Heart left ventricle (tissue), 13 donors: ENCODE measurements at regions not wholly inside any gene's neighbourhood (a gene's known extent, or its start where the extent isn't known, plus 50 kb on each side); places are given as distances from the start of the nearest gene placed in this dataset.

Experiments used
- POLR2A ChIP-seq, 2 donors: fragments of 450-650 bp; IDR thresholded peaks; one replicate each; pipeline ENCODE4 v1.6.1; 2017; ENCODE audit warnings: antibody characterized with exemption in 2 of 2, mild to moderate bottlenecking in 2 of 2, moderate library complexity in 2 of 2
- TF ChIP-seq, protein P1 (sequence below), 12 donors: fragments of 200-600 bp; sonication (generic) in 4 of 12; IDR thresholded peaks; one replicate each; pipeline versions ENCODE4 v1.5.0 to v1.8.0; 2018 to 2022; ENCODE audit warnings: antibody characterized with exemption in 12 of 12, mild to moderate bottlenecking in 5 of 12
- donor health status: ischemic (EF 13 %, LVEDD 7.1; RV severe dilation, severe dysfunction).
- donor health status: DM: no; HTN: yes; CAD: no.
- donor health status: DM: no; HTN: no; CAD: no.
- donor health status: ischemic (EF 25% LVEDD 6.9; RV normal size, moderate dysfunction).
- donor health status: ischemic (EF 25% LVEDD 5.7; RV mildly dilated, moderate dysfunction).
- donor health status: ischemic (EF 35%, LVEDD 5.7; RV mildly dilated, moderate dysfunction).
- donor health status: nonischemic (EF 11% LVEDD 7.7; RV severe dilation, severe dysfunction).
- donor health status: DM: yes; HTN: yes; CAD: no.
- donor health status: PGD.
- donor health status: ischemic (EF 29% LVEDD 5.4; RV normal size, mild dysfunction).
- donor health status: nonischemic (EF 23%, LVEDD 6.1; RV moderate dilation, normal function).

DNA sequence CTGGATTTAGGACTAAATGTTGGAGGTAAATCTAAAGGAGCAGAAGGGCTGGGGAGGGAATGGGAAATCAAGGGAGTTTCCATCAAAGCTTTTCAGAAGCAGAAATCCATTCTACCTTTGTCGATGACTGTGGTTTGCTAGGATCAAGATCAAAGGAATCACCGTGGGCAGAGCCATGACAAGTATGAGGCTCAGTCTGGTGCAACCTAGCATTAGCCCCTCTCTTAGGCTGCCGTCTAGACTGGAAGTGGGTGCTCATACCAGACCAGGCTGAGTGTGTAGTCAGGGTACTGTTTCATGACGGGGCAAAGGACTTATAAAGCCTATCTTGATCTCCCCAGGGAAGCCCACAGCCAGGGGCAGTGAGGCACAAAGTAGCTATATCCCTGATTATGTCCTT is 120.5 kb downstream of the BMP2 start:
- TF ChIP-seq, protein P1, sequence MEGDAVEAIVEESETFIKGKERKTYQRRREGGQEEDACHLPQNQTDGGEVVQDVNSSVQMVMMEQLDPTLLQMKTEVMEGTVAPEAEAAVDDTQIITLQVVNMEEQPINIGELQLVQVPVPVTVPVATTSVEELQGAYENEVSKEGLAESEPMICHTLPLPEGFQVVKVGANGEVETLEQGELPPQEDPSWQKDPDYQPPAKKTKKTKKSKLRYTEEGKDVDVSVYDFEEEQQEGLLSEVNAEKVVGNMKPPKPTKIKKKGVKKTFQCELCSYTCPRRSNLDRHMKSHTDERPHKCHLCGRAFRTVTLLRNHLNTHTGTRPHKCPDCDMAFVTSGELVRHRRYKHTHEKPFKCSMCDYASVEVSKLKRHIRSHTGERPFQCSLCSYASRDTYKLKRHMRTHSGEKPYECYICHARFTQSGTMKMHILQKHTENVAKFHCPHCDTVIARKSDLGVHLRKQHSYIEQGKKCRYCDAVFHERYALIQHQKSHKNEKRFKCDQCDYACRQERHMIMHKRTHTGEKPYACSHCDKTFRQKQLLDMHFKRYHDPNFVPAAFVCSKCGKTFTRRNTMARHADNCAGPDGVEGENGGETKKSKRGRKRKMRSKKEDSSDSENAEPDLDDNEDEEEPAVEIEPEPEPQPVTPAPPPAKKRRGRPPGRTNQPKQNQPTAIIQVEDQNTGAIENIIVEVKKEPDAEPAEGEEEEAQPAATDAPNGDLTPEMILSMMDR (IDR thresholded peaks at IDR 0.05), result no peak
- TF ChIP-seq POLR2A (IDR thresholded peaks at IDR 0.05), result no peak
